ENCODE measurements at regions not wholly inside any gene's neighbourhood (a gene's known extent, or its start where the extent isn't known, plus 50 kb on each side); places are given as distances from the start of the nearest gene placed in this dataset.

DNA sequence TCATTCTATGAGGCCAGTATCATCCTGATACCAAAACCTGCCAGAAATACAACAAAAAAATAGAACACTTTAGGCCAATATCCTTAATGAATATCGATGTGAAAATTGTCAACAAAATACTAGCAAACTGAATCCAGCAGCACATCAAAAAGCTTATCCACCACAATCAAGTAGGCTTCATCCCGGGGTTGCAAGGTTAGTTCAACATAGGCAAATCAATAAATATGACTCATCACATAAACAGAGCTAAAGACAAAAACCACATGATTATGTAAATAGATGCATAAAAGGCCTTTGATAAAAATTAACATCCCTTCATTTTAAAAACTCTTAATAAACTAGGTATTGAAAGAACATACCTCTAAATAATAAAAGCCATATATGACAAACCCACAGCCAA lies 403.2 kb upstream of the AZI2 start:
- no peak for TF ChIP-seq POLR2A (IDR thresholded peaks at IDR 0.05)
- TF ChIP-seq, protein P1, sequence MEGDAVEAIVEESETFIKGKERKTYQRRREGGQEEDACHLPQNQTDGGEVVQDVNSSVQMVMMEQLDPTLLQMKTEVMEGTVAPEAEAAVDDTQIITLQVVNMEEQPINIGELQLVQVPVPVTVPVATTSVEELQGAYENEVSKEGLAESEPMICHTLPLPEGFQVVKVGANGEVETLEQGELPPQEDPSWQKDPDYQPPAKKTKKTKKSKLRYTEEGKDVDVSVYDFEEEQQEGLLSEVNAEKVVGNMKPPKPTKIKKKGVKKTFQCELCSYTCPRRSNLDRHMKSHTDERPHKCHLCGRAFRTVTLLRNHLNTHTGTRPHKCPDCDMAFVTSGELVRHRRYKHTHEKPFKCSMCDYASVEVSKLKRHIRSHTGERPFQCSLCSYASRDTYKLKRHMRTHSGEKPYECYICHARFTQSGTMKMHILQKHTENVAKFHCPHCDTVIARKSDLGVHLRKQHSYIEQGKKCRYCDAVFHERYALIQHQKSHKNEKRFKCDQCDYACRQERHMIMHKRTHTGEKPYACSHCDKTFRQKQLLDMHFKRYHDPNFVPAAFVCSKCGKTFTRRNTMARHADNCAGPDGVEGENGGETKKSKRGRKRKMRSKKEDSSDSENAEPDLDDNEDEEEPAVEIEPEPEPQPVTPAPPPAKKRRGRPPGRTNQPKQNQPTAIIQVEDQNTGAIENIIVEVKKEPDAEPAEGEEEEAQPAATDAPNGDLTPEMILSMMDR (IDR thresholded peaks at IDR 0.05): no peak
- no peak overlapping the region for H3K4me3 ChIP-seq
- no peaks in the 10 kb centered on the region for H3K27me3 ChIP-seq
- ATAC-seq (no peak), DNase-seq (no peak)
- WGBS, 4 donors: 90 to 95% (median 92%) methylated on average over 2 of the region's 2 CpGs
- peaks cover 0 to 27% (median 5%) of the 10 kb centered on the region in 12 donors for H3K9me3 ChIP-seq
- intact Hi-C loops (cut with DNase I): no loop called here
- H3K36me3 ChIP-seq: no peaks in the 10 kb centered on the region
- no peak overlapping the region for H3K27ac ChIP-seq
- H3K4me1 ChIP-seq: peaks cover 0 to 5% (median under 1%) of the 10 kb centered on the region in 12 donors

DNA sequence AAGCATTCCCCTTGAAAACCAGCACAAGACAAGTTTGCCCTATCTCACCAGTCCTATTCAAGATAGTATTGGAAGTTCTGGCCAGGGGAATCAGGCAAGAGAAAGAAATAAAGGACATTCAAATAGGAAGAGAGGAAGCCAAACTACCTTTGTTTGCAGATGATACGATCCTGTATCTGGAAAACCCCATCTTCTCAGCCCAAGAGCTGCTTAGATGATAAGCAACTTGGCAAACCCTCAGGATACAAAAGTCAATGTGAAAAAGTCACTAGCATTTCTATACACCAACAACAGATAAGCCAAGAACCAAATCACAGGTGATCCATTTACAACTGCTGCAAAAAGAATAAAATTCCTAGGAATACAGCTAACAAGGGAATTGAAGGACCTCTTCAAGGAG lies 403.7 kb upstream of the AZI2 start:
- 48 to 75% (median 63%) methylated on average over 1 of the region's 1 CpG for WGBS, 4 donors
- ATAC-seq: no peak
- peaks cover 0 to 3% (median 0%) of the 10 kb centered on the region in 12 donors for H3K4me1 ChIP-seq
- H3K4me3 ChIP-seq: no peak overlapping the region
- H3K9me3 ChIP-seq: peaks cover 0 to 27% (median 5%) of the 10 kb centered on the region in 12 donors
- DNase-seq: no peak
- H3K27me3 ChIP-seq: no peaks in the 10 kb centered on the region
- TF ChIP-seq, protein P1 (IDR thresholded peaks at IDR 0.05): no peak
- TF ChIP-seq POLR2A (IDR thresholded peaks at IDR 0.05): no peak
- H3K36me3 ChIP-seq: no peaks in the 10 kb centered on the region
- no peak overlapping the region for H3K27ac ChIP-seq
- intact Hi-C loops (cut with DNase I): no loop called here

DNA sequence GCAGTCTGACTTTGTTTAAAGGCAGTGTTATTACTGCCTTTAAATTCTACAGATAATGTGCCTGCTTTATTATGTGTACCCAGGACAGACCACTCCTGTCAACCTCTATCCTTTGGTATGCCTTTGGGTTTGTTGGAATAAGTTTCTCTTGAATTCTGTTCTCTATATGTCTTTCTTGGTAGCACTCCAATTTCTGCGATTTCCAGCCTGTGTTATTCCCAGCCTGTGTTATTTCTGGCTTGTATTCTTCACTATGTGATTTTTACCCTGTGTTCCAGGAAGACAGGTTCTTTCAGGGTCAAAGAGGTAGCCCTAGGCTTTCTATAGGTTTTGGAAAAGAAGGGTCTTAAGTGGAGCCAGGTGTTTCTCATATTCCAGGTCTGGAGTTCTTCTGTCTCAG lies 407.4 kb upstream of the AZI2 start:
- Histone ChIP-seq H3K4me3 (no peak overlapping the region), H3K9me3 (peaks cover 0 to 11% (median under 1%) of the 10 kb centered on the region in 12 donors), H3K27me3 (no peaks in the 10 kb centered on the region), H3K36me3 (no peaks in the 10 kb centered on the region), H3K4me1 (peaks cover 0 to 3% (median 0%) of the 10 kb centered on the region in 12 donors), H3K27ac (no peak overlapping the region)
- TF ChIP-seq, protein P1 (IDR thresholded peaks at IDR 0.05): no peak
- no peak for TF ChIP-seq POLR2A (IDR thresholded peaks at IDR 0.05)
- 33 to 42% (median 36%) methylated on average over 1 of the region's 1 CpG for WGBS, 4 donors
- DNase-seq (no peak), ATAC-seq (no peak)
- intact Hi-C loops (cut with DNase I): no loop called here

DNA sequence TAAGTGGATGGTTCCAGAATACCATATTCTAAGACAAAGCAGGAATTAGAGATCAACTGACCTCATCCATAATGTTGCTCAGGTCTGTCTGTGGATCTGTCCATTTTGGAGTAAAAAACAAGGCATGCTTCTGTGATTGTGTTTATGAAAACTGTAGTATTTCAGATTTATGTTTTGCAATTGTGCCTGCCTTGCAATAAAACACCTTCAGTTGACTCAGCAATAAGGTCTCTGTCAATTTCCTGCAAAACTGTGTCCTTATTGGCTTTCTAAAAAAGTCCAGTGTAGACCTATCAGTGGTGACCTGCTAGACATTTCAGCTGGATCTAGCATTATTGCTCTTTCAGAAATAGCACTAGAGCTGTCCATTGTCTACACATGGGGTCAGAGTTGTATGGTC lies 409.5 kb upstream of the AZI2 start:
- ATAC-seq (no peak), DNase-seq (no peak)
- Histone ChIP-seq H3K4me3 (no peak overlapping the region), H3K36me3 (no peaks in the 10 kb centered on the region), H3K27me3 (no peaks in the 10 kb centered on the region), H3K4me1 (peaks cover 0 to 3% (median 0%) of the 10 kb centered on the region in 12 donors), H3K27ac (no peak overlapping the region), H3K9me3 (peaks cover 0 to under 1% (median 0%) of the 10 kb centered on the region in 12 donors)
- intact Hi-C loops (cut with DNase I): no loop called here
- TF ChIP-seq, protein P1 (IDR thresholded peaks at IDR 0.05): no peak
- TF ChIP-seq POLR2A (IDR thresholded peaks at IDR 0.05): no peak

Data from heart left ventricle (tissue), 16 donors.